ENCODE measurements at regions not wholly inside any gene's neighbourhood (a gene's known extent, or its start where the extent isn't known, plus 50 kb on each side); places are given as distances from the start of the nearest gene placed in this dataset.
A peak's percentile ranks its signal among the peaks of the same experiment; 100 is the strongest.

DNA sequence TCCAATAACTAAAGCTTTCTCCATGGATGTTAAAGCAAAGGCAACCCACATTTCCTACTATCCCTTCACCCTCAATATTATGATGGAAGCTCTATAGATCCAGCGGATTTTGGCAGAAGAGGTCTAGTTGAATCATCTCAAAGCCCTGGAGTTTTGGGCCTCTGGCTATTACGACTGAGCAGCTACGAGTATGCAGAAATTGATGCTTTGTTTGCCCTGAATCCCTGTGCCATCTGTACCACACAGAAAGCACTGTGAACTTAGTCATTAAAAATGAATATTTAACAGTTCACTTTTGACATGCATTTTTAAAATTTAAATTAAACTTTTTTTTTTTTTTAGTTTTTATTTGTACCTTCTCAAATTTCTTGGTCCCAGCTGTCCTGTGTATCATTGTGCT, 705.4 kb upstream of the PTBP2 start:
- no peak for DNase-seq

DNA sequence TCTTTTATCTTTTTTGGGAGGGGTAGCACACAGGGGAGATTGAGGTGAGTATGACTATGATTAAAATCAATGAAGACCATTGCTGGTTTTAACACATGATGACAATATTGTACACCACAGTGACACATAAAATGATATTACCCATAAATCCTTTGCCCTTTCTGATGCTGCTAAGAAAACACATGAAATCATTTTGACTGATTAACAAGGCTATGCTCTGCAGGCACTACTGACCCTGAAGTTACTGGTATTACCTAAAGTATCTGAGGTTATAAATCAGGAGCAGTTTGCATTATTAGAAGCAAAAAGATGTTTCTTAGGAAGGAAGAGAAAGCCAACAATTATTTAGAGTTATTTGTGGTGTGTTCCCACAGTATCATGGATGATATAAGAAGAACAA, 701.2 kb upstream of the PTBP2 start:
- DNase-seq, result no peak

DNA sequence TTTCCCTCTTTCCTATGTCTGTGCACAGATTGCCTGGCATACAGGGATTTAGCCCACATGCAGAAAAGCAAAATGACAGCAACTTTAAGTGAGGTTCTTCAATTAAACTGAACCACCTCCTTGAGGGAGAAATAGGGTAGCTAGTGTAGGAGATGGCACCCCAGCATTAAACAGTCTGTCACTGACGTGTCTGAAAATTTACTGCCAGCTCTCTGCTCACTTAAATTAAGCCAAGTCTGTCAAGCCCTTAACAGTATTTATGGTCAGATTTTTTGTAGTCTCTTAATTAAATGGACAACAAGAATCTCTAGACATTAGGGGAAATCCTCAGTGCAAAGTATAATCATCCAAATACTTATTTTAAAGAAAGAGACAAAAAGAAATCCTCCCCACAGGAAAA, 696.5 kb upstream of the PTBP2 start:
- no peak for DNase-seq

DNA sequence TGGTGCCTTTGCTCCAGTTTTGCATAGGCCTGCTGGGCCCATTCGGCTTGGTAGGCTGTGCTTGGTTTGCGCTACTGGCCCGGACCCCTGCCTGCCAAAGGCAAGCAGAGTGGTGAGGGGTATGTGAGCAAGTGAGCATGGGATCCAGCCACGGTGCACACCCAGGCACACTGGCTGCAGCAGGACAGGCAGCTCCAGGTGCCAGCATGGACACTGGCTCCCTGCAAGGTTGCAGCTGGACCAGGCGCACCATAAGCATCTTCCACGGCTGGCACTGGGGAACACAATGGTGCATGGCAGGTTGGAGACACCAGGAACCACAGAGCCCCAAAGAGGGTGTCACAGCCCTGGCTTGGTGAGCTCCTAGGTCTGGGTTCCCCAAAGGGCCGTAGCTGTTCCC, 693.5 kb upstream of the PTBP2 start:
- DNase-seq, result no peak

DNA sequence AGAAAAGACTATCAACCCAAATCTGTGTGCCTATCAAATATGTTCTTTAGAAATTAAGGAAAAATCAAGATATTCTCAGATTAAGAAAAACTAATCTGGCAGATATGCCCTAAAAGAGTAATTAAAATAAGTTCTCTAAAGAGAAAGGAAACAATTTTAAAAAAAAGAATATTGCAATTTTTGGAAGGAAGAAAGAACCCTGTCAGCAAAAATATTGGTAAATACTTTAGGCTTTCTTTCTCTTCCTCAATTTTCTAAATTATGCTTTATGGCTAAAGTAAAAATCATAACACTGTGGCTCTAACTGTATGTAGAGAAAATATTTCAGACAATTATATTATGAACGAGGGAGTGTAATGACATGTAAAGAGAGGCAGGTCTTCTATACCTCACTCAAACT, 691.3 kb upstream of the PTBP2 start:
- DNase-seq, result no peak

DNA sequence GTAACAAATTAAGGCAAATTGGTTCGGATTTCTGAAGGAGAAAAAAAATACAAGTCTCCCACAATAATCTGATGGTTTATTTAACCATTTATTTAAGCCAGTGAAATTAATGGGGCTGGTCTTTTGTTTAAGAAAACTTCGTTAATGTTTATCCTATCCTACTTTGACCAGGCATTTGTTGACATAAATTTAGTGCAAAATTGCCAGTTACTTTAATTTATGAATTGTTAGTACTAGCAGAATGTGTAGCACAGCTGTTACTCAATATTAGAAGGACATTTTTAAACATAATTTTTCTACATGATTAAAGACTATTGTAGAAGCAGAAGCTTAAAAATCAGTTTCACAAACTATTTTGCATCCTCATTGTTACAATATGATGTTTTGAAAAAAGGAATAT, 687.6 kb upstream of the PTBP2 start:
- DNase-seq, result no peak

DNA sequence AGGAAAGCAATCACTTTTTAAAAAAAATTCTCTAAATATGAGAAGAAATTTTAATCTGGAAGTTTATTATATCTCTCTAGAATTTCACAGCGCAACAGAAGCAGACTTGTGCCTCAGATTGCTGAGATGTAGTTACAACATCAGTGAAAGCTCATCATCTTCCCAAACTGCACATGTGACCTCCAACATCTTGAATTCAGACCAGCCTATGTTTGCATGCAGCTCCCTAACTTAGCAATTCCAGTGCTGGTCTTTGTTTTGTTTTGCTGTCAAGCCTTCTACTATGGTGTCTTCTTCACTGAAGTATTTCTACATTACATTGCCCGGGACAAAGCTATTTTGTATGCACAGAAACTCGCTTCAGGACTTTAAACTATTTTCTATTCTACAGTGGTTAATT, 684.8 kb upstream of the PTBP2 start:
- no peak for DNase-seq

DNA sequence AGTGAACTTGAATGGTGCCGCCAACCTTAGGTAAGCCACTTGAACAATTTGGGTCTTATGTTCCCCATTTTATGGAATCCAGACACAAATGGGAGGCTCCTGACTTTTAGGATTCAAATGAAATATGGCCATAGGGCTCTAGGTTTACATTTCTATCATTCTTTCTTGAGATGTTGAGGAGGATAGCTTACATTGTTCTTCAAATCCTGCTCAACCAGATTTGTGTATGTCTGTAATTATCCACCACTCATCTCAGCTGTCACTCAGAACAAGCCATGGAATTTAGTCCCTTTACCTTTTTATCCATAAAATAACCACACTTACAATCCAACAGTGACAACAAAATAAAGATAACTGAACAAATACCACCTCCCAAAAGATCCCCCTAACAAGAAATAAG, 682.9 kb upstream of the PTBP2 start:
- no peak for DNase-seq

DNA sequence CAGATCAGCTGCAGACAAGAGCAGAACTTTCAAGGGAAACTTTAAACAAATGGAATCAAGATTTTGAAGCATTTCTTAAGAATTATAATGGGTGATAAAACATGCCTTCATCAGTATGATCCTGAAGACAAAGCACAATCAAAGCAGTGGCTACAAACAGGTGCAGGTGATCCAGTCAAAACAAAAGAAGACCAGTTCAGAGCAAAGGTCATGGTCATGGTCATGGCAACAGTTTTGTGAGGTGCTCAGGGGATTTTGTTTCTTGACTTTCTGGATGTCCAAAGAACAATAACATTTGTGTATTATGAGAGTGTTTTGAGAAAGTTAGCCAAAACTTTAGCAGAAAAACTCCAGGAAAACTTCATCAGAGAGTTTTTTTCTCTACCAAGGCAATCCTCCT, 681.7 kb upstream of the PTBP2 start:
- DNase-seq, result no peak

DNA sequence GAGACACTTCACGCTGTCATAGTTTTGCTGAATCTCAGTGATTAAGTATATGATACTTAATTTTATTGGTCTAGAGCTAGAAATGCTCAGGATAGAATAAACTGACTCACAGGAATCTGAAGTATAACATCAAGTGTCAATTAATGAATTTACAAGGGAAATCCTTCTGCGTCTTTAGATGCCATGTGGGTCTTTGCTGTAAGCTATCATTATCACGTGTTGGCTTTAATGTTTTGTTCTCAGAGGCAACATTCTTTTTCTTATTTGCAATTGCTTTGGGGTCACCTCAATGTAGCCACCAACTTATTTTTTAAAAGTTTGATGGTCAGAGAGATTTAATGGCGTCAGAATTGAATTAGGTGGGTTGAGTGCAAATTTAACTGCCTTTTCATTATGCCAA, 680.1 kb upstream of the PTBP2 start:
- DNase-seq, result no peak

DNA sequence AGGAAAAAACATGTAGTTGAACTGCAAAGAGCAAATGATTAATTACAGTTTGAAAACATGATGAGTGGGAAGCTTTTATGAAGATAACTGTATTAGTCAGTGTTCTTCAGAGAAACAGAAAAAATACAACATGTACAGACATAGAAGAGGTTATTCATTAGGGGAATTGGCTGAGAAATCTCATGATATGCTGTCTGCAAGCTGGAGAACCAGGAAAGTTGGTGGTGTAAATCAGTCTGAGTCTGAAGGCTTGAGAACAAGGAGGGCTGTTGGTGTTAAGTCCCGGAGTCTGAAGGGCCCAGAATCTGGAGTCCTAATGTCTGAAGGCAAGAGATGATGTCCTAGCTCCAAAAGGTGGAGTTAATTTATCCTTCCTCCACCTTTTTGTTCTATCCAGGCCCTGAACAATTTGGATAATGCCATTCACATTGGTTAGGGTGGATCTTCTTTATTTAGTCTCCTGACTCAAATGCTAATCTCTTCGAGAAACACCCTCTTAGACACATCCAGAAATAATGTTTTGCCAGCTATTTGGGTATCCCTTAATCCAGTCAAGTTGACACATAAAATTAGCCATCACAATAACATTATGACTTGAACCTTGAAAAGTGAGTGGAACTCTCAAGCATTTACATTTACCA, 672.9 kb upstream of the PTBP2 start:
- DNase-seq, result no peak

DNA sequence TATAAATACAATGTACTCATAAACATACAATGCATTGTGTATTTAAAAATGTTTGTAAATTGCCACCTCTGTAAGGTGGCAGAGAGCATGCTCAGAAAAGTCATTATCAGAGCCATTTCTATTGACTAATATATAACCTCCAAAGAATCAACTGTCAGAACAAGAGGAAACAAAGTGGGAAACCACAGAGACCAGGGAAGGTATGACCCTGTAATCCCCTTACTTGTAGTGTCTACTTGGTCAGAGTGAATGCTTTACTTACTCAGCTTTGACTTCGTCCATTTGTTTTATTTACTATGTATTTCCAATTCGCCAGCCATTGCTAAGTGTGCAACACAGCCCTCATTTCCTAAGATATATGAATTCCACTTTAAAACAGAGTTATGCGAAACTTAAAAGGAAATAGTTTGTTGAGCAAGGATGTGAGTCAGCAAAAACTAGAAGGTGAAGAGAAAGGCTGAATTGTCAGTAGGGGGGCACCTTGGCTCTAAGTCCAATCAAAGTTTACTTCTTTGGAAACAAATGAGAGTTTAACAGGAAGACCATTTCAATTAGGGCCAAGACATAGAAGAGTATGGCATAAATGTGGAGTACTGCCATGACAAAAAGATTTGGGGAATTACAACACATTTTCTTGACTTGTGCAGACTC, 671.7 kb upstream of the PTBP2 start:
- DNase-seq, result no peak

DNA sequence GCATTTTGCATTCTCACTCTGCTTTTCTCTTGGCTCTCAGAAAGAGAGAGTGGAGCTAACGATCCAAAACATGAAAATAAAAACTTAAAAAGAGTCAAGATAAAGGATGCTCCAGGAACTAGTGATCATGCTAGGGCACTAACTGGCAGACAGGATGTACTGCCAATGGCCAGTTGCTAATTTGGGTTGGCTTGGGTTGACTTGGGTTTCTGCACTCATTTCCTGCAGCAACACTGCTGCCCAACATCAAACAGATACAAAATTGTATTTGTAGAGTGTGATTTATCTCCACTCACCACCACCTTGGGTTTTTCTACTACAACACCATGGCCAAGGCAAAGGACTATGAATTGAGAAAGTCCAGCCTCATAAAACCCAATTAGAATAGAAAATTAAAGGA, 662.3 kb upstream of the PTBP2 start:
- no peak for DNase-seq

DNA sequence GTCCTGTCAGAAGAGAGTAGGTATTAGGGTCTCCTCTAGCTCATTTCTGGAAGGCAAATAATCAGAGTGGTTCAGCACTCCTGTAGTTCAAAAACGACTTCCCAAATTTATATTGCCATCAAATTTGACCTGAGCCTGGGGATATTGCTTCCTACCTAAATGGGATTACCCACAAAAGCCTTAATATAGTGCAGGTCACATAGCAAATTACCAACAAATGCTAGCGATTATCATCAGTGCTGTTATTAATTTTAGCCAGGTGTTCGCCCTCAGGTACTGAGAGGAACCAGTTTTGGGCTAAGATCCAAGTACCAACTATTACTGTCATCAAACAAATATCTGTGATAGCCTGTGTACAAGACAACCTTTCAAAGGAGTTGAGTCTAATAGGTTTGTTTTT, 661.8 kb upstream of the PTBP2 start:
- DNase-seq, result peak in 1 of 2 experiments; percentile 42

DNA sequence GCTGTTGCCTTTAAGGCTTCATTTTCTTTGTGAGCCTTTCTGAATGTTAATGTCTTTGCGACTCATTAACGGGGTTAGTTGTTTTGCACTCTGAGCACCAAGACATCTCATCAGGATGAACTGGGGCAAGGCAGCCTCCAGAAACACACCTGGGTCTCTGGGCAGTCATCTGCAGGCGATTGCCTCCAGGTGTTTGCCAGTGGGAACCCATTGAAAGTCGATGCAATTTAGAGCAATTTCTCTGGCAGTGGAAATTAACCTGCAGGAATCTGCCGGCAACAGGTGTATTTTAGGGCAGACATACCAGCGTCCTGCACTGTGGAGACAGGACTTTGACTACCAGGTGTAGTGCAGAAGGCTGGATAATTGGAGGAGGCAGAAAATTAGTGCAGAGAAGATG, 661.0 kb upstream of the PTBP2 start:
- DNase-seq, result peak; percentile 32 to 79

DNA sequence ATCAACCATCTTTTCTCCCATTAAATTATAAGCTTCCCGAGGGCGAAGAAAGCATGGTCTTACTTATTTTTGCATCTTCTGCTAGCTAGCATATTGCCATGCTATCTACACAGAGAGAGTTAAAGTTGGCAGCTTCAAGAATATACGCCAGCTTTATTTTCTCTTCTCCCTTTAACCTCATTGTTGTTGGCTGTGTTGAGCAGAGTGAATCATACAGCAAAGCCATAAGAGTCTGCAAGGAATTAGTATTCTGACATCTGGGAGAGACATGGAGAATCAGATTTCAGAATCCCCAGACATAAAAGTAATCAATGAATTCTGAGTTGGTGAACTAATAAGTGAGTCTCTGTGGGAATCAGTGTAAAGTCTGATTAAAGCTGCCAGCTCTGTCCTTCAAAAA, 649.6 kb upstream of the PTBP2 start:
- DNase-seq, result no peak

DNA sequence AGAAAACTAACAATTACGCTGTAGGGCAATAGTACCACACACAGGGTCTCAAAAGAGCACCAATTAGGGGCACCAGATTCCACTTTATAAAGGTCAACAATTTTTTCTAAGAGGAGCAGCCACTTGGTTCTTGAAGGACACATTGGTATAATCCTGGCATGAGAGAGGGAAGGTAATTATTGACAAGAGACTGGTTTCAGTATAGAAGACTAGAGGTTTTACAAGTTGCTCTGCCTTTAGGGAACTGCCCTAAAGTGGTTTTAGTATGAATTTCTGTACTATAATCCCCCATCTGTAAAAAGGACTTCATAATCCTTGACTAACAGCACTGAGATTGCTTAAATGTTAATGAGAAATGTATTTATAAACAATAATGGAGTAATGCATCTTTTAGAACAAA, 648.5 kb upstream of the PTBP2 start:
- DNase-seq, result no peak

DNA sequence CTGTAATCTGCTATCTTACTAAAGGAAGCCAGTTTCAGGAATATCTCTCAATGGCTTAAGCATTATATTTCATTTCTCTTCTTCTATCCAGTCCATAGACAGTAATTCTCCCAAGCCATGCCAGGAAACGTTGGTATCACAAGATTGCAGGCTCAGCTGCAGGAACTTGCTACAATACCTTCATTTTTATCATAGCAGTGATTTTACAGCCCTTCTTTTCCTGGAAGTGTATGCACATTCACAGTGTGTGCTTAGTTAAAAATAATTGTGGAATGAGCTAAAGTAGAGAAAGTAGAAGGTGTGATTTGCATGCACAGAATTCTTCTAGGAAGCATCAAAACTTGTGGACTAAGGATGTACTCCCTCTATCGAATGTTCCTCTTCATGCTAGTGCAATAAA, 647.2 kb upstream of the PTBP2 start:
- DNase-seq, result no peak

DNA sequence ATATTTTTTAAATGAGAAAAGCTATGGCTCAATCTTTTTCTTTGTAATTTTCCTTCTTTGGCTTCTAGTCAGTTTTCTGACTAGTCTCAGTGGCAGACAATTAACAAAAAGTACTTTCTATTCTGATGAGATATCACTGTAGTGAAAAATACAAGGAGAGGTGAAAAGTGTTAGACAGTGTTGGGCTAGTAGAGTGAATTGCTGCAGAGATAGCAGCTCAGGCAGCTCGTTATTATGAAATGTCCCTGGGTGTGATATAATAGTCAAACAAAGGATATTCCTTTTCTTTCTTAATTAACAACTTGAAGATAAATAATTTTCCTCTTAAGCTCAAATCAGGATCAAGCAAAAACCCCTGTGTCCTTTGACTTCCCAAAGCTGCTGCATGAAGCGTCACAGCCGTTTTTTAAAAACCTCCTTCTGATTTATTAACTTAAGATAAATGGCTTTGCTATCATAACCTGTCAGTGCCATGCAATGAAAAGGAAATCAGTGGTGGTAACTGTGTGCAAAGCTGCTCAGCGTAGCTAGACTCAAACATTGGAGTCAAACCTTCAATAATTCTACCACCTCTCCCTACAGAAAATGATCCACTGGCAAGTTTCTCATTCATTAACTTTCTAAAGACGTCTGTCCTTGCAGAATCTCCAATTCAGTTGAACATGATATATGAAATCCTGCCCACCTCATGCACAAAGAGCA, 646.6 kb upstream of the PTBP2 start:
- DNase-seq, result no peak

DNA sequence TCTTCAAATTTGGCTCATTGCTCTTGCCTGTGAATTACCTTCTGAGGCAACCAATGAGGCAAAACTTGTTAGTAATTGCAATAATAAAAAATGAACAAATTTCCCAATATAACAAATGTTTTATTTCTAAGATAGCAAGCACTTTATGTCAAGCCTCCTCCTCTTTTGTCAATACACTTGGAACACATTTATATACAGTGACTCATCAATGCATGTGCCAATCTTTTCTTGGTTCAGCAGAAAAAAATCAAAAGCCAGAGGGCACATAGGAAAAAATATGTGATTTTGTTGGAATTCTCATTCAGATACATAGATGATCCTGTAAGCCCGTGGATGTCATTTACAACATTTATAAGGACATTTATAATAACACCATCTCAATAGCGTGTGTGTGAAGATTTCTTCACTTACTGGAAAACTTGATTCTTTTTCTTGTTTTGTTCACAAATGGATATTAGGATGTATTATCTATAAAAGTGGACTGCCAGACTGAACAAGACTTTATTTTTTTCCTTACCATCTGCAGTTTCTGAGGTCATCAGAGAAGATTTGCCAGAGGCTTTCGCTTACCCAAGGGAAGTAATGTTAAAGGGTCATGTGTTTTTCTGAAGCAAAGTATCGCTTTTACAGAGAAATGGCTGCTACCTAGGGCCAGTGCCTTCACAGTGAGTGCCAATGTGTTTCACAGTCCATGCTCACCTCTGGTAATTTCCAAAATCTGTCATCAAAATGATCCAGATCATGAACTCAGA, 645.7 kb upstream of the PTBP2 start:
- DNase-seq, result no peak

DNA sequence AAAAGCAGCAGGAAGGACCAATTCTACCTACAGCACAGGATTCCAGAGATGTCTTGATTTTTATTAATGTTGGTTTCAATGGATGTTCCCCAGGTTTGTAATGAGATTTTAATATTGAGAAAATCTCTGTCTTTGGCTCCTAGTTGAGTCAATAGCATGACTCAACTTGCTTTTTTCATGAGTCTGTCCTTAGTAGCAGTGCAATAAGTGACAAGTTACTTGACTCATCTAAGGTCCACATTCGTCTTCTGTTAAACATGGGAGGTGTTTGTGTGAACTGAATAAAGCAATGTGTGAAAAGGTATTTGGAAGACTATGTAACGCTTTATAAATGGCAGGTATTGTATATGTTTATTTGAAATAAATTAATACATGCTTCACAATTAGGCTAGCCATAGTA, 645.0 kb upstream of the PTBP2 start:
- DNase-seq, result no peak

DNA sequence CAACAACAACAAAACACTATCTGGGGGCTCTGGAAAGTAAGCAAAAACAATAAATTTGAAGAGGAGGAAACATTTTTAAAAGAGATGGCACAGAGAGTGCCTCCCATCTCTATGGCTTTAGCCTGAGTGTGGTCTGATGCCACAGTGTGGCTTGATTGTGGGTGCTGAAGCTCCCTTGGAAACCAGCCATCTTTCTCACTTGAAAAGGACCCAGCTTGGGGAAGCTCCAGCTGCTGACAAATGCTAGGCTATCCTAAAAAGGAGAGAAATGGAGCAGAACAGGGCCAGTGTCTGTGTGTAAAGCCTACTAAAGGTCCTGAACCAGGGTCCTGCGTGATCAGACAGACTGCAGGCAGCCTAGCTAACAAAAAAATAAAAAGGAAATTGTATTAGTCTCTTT, 642.0 kb upstream of the PTBP2 start:
- no peak for DNase-seq

DNA sequence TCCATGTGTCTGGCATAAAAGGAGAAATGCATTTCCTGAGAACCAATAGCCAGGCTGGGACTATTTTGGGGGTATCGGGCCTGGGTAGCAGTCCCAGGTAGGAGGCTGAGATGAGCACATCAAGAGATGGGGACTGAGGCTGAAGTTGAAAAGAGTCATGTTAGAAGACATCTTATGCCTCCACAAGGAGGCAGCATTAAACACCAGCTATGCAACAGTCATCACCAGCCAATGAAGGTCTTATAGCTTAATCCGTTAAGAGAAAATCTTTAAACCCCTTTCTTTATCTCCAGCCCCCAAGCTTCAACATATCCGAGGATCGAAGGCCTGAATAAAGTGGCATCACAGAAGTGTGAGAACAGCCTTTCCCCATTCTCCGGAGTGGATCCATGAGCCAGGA, 640.7 kb upstream of the PTBP2 start:
- no peak for DNase-seq

DNA sequence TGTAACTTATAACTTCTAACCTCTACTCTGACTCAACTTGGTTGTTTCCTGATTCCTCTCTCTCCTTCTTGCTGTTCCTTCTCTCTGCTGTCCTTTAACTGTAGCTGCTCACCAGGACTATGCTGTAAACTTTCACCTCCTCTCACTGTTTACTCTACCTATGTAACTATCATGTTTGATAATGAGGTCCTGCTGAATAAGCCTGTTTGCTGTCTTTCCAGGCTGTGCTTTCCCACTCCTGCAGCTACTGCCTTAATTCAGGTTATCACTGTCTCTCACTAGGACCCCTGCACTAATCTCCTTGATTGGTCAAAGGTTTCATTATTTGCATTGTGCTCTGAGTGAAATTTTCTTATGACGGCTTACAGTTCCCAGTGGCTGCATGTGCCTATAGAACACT, 633.9 kb upstream of the PTBP2 start:
- no peak for DNase-seq

Data from NCI-H2081 (cell line).